ENCODE measurements at regions not wholly inside any gene's neighbourhood (a gene's known extent, or its start where the extent isn't known, plus 50 kb on each side); places are given as distances from the start of the nearest gene placed in this dataset.

- TF ChIP-seq EZH2 (IDR thresholded peaks at IDR 0.05; ENCODE audit: borderline replicate concordance, low read depth, low read length, severe bottlenecking) = no peak
- TF ChIP-seq CTCF (IDR thresholded peaks at IDR 0.05; ENCODE audit: borderline replicate concordance, extremely low read depth, low read length, poor library complexity, severe bottlenecking) = no peak
These were observed 444.4 kb downstream of the LTN1 start for GRCh38 chr21:28548291-28548690.
